Myocyte (in vitro differentiated cells): ENCODE measurements at regions not wholly inside any gene's neighbourhood (a gene's known extent, or its start where the extent isn't known, plus 50 kb on each side); places are given as distances from the start of the nearest gene placed in this dataset.
A peak's percentile ranks its signal among the peaks of the same experiment; 100 is the strongest.
"Not testable (repeated sequence)": the region's sequence is repeated elsewhere in the genome, so short reads cannot be mapped to it uniquely, and the experiment has no call there.

Source experiments
- DNase-seq: peaks from one replicate; pipeline ENCODE4 v3.0.0-alpha.2; 2012; ENCODE audit warnings: low read depth

DNA sequence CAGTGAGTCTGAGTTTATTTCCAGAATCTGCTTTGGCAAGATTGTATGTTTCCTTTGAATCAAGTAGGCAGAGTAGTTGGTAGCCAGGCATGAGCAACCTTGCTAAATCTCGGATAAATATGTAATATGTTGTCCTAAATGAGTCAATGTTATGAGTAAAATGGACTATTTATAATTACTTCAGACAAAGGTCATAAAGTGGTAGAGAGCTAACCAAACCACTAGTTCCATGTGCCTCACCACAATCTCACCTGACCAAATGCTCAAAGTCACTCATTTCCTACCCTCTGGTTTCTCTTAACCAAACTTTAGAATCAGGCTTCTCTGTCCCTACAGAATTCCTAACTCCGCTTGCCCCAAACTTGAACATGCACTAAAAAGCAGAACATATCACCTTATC is 261.2 kb upstream of the FSIP2 start:
- peak; percentile 51 for DNase-seq

DNA sequence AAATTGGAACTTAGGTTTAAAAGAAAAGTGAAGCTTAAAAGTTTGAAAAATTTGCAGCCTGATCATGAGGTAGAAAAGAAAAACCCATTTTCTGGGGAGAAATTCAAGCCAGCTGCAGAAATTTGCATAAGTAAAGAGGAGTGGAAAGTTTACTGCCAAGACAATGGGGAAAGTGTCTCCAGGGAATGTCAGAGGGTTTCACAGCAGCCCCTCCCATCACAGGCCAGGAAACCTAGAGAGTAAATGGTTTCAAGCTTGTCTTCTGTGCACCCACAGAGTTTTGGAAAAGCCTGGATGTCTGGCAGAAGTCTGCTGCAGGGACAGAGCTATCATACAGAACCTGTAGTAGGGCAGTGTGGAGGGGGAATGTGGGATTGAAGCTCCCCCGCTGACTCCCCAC is 254.0 kb upstream of the FSIP2 start:
- no peak for DNase-seq

DNA sequence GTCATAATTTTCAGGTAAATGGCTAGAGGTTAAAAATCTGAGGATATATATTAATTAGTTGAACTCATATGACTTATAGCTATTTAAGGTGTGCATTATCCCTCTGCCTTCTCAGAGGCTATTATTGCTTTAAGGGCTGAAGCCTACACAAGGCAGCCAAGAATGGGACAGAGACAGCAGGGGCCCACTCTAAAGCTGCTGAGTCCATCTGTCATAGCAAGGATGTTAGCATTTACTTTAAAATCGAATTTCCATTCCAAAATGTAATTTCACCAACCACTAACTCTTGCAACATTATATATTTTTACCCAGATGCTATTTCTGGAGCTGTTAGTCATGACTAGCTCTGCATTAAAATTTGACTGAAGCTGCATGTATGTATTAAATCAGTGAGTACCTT is 236.3 kb upstream of the FSIP2 start:
- no peak for DNase-seq

- DNase-seq = no peak
Measured at GRCh38 chr2:185507719-185508118, 230.9 kb upstream of the FSIP2 start.

DNA sequence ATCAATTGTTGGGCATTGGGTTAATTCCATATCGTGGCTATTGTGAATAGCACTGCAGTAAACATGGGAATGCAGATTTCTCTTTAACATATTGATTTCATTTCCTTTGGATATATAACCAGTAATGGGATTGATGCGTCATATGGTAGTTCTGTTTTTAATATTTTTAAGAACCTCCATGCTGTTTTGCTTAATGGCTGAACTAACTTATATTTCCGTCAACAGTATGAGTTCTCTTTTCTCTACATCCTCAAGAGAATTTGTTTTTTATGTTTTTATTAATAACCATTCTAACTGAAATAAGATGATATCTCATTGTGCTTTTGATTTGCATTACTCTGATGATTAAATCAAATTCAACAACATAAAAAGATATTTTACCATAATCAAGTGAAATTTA is 228.5 kb upstream of the FSIP2 start:
- DNase-seq = no peak

- no peak for DNase-seq
Measured at GRCh38 chr2:185511925-185512324, 226.7 kb upstream of the FSIP2 start.

DNA sequence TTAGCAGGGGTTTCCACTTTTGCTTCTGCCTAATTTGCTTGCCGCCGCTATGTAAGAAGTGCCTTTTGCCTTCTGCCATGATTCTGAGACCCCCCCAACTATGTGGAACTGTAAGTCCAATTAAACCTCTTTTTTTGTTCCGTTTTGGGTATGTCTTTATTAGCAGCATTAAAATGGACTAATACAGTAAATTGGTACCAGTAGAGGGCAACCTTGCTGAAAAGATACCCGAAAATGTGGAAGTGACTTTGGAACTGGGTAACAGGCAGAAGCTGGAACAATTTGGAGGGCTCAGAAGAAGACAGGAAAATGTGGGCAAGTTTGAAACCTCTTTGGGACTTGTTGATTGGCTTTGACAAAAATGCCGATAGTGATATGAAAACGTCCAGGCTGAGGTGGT is 216.1 kb upstream of the FSIP2 start:
- DNase-seq = no peak

GRCh38 chr2:185524242-185524641 is 214.4 kb upstream of the FSIP2 start:
- not testable (repeated sequence) for DNase-seq

- DNase-seq = no peak
Measured at GRCh38 chr2:185526161-185526560, 212.4 kb upstream of the FSIP2 start.

- peak; percentile 41 for DNase-seq
Measured at GRCh38 chr2:185531721-185532120, 206.9 kb upstream of the FSIP2 start.

GRCh38 chr2:185537689-185538088 is 200.9 kb upstream of the FSIP2 start:
- no peak for DNase-seq

DNA sequence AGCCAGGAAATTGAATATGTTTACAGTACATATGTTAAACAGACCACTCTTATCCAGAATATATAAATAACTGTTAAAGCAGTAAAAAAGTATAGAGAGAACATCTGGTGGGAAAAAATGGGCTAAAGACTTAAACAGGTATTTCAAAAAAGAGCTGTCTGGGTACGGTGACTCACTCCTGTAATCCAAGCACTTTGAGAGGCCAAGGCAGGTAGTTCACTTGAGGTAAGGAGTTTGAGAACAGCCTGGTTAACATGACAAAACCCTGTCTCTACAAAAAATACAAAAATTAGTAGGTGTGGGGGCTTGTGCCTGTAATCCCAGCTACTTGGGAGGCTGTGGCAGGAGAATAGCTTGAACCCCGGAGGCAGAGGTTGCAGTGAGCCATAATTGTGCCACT is 171.4 kb upstream of the FSIP2 start:
- no peak for DNase-seq

DNA sequence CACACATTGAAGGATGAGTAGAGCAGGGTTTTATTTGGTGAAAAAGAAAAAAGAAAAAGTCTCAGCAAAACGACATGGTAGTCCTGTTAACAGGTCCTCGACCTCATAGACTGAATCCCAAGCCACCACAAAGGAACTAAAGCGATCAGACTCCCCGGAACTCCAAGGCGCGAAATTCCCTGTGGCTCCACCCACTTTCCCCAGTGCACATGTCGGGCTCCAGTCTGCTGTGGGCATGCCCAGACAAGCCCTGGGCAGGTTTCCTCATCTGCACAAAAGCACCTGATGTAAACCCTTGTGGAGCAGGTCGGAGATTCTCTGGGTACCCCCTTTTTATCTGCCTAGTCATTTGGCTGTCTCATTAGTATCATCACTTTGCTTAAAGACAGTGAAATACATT is 170.7 kb upstream of the FSIP2 start:
- DNase-seq = no peak

DNA sequence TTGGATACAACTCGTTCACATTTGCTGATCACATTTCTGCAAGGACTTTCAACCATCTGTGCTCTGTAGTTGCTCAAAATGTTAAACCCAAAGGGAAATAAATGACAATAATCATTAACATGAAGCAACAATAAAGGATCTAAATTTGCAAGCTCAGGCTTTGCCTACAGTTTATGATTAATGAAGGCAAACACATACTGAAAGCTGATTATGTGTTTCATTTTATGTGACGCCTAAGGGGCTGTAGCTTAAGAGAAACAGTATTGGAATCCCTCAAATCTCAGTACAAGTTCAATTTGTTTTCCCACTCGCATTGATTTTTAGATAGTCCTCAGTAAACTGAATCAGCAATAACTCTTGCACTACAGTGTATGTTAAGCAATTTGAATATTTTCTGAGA is 160.3 kb upstream of the FSIP2 start:
- no peak for DNase-seq

- DNase-seq = peak; percentile 62
Measured at GRCh38 chr2:185583058-185583816, 155.4 kb upstream of the FSIP2 start.

DNA sequence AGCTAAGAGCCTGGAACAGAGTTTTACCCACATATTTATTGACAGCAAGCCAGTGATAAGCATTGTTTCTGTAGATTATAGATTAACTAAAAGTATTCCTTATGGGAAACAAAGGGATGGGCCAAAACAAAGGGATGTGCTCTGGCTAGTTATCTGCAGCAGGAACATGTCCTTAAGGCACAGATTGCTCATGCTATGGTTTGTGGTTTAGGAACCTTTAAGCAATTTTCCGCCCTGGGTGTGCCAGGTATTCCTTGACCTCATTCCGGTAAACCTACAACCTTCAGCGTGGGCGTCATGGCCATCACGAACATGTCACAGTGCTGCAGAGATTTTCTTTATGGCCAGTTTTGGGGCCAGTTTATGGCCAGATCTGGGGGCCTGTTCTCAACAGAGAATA is 153.4 kb upstream of the FSIP2 start:
- DNase-seq = not testable (repeated sequence)

DNA sequence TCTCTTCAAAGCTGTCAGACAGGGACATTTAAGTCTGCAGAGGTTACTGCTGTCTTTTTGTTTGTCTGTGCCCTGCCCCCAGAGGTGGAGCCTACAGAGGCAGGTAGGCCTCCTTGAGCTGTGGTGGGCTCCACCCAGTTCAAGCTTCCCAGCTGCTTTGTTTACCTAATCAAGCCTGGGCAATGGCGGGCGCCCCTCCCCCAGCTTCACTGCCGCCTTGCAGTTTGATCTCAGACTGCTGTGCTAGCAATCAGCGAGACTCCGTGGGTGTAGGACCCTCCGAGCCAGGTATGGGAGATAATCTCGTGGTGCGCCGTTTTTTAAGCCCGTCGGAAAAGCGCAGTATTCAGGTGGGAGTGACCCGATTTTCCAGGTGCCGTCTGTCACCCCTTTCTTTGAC is 147.3 kb upstream of the FSIP2 start:
- DNase-seq = not testable (repeated sequence)

- DNase-seq = no peak
Measured at GRCh38 chr2:185607945-185608344, 130.7 kb upstream of the FSIP2 start.

GRCh38 chr2:185608799-185609198 is 129.8 kb upstream of the FSIP2 start:
- DNase-seq = peak; percentile 44

- no peak for DNase-seq
Measured at GRCh38 chr2:185610301-185610700, 128.3 kb upstream of the FSIP2 start.

- peak; percentile 18 for DNase-seq
Measured at GRCh38 chr2:185618625-185619024, 120.0 kb upstream of the FSIP2 start.

- DNase-seq = no peak
Measured at GRCh38 chr2:185625604-185626003, 113.0 kb upstream of the FSIP2 start.

- no peak for DNase-seq
Measured at GRCh38 chr2:185628985-185629384, 109.6 kb upstream of the FSIP2 start.

- DNase-seq = no peak
Measured at GRCh38 chr2:185633621-185634020, 105.0 kb upstream of the FSIP2 start.
